Lower leg skin (tissue), 4 donors: ENCODE measurements at regions not wholly inside any gene's neighbourhood (a gene's known extent, or its start where the extent isn't known, plus 50 kb on each side); places are given as distances from the start of the nearest gene placed in this dataset.

Experiments used
- DNase-seq, 2 donors: peaks; one replicate each; pipeline ENCODE4 v3.0.0-alpha.2; 2019; ENCODE audit warnings: low spot score in 2 of 2
- H3K4me3 ChIP-seq: fragments of 200-600 bp; sonication (generic); 2 replicates; pipeline ENCODE4 v1.5.1; 2017; ENCODE audit warnings: mild to moderate bottlenecking, low read depth; ENCODE audit not compliant: poor library complexity, severe bottlenecking
- CTCF ChIP-seq, 3 donors: fragments of 450-650 bp; IDR thresholded peaks; one replicate each; pipeline ENCODE4 v1.5.1; 2016; ENCODE audit warnings: antibody characterized with exemption in 3 of 3, mild to moderate bottlenecking in 3 of 3, moderate library complexity in 2 of 3
- POLR2A ChIP-seq, 2 donors: fragments of 450-650 bp; IDR thresholded peaks; one replicate each; pipeline ENCODE4 v1.6.1; 2016 to 2017; ENCODE audit warnings: antibody characterized with exemption in 2 of 2, mild to moderate bottlenecking in 1 of 2, moderate library complexity in 1 of 2
- WGBS, 2 donors: methylation state at CpG; one replicate each; pipeline ENCODE4 v1.1.5; 2018; 5-methylcytosine and 5-hydroxymethylcytosine counted together
- intact Hi-C: fragments of 100-400 bp; cut with DNase I; formaldehyde crosslinking; loops from one replicate; pipeline ENCODE4 v1.15.0; 2023; ENCODE audit warnings: low total_unique reads

- intact Hi-C loops: no loop called here
- WGBS, 2 donors: 76 to 88% methylated on average over 1 of the region's 1 CpG
- H3K4me3 ChIP-seq: no peak overlapping the region
- DNase-seq: no peak
- TF ChIP-seq POLR2A (IDR thresholded peaks at IDR 0.05): no peak
- TF ChIP-seq CTCF (IDR thresholded peaks at IDR 0.05): no peak
Observed at GRCh38 chr2:81260320-81260719, 955.8 kb upstream of the LRRTM1 start.

- 75 to 85% methylated on average over 3 of the region's 3 CpGs for WGBS, 2 donors
- DNase-seq: no peak
- intact Hi-C loops: no loop called here
- TF ChIP-seq POLR2A (IDR thresholded peaks at IDR 0.05) (no peak), CTCF (IDR thresholded peaks at IDR 0.05) (no peak)
- no peak overlapping the region for H3K4me3 ChIP-seq
Observed at GRCh38 chr2:81250270-81250669, 945.7 kb upstream of the LRRTM1 start.

GRCh38 chr2:81249152-81249551 lies 944.6 kb upstream of the LRRTM1 start:
- no peak overlapping the region for H3K4me3 ChIP-seq
- TF ChIP-seq POLR2A (IDR thresholded peaks at IDR 0.05): no peak
- TF ChIP-seq CTCF (IDR thresholded peaks at IDR 0.05): no peak
- intact Hi-C loops: no loop called here
- 81 to 94% methylated on average over 1 of the region's 1 CpG for WGBS, 2 donors
- no peak for DNase-seq

- intact Hi-C loops: no loop called here
- WGBS, 2 donors: 87 to 88% methylated on average over 3 of the region's 3 CpGs
- no peak for DNase-seq
- no peak overlapping the region for H3K4me3 ChIP-seq
- TF ChIP-seq POLR2A (IDR thresholded peaks at IDR 0.05) (no peak), CTCF (IDR thresholded peaks at IDR 0.05) (no peak)
Observed at GRCh38 chr2:81247648-81248047, 943.1 kb upstream of the LRRTM1 start.

- TF ChIP-seq POLR2A (IDR thresholded peaks at IDR 0.05) (no peak), CTCF (IDR thresholded peaks at IDR 0.05) (no peak)
- DNase-seq: no peak
- intact Hi-C loops: no loop called here
- no peak overlapping the region for H3K4me3 ChIP-seq
- whole genome bisulfite sequencing, 2 donors: 65 to 82% methylated on average over 2 of the region's 2 CpGs
Observed at GRCh38 chr2:81242501-81242900, 937.9 kb upstream of the LRRTM1 start.

- 52 to 60% methylated on average over 2 of the region's 2 CpGs for WGBS, 2 donors
- H3K4me3 ChIP-seq: no peak overlapping the region
- TF ChIP-seq CTCF (IDR thresholded peaks at IDR 0.05): no peak
- TF ChIP-seq POLR2A (IDR thresholded peaks at IDR 0.05): no peak
- no peak for DNase-seq
- intact Hi-C loops: no loop called here
Observed at GRCh38 chr2:81238462-81238861, 933.9 kb upstream of the LRRTM1 start.
